A549 (cell line): ENCODE measurements at regions not wholly inside any gene's neighbourhood (a gene's known extent, or its start where the extent isn't known, plus 50 kb on each side); places are given as distances from the start of the nearest gene placed in this dataset.

ENCODE experiments used
- CEBPB ChIP-seq, 2 experiments: fragments of >200 bp in 1 of 2; sonication (Bioruptor Twin) in 1 of 2; formaldehyde crosslinking in 1 of 2; IDR thresholded peaks; 2 replicates each; pipeline ENCODE4 v1.6.1; 2012 to 2016
- CHD2 ChIP-seq: fragments of 150-350 bp; IDR thresholded peaks from 2 replicates; pipeline ENCODE4 v1.6.1; 2014; ENCODE audit warnings: low read length; ENCODE audit not compliant: partially characterized antibody
- EP300 ChIP-seq, 2 experiments: fragments of >200 bp; sonication (Bioruptor Twin); formaldehyde crosslinking; IDR thresholded peaks; 2 replicates in 1 of 2; 3 replicates in 1 of 2; pipeline ENCODE4 v1.6.1; 2016 to 2017
- HDAC2 ChIP-seq: fragments of 200-600 bp; sonication (generic); IDR thresholded peaks from 2 replicates; pipeline ENCODE4 v1.6.1; 2016
- JUN ChIP-seq, 2 experiments: fragments of >200 bp; sonication (Bioruptor Twin); formaldehyde crosslinking; IDR thresholded peaks; 2 replicates in 1 of 2; 3 replicates in 1 of 2; pipeline ENCODE4 v1.6.1; 2016 to 2017
- NR3C1 ChIP-seq: fragments of >200 bp; sonication (Bioruptor Twin); formaldehyde crosslinking; IDR thresholded peaks from 3 replicates; pipeline ENCODE4 v1.6.1; 2017
- POLR2A ChIP-seq: IDR thresholded peaks from 2 replicates; pipeline ENCODE4 v1.6.1; 2012; ENCODE audit warnings: mild to moderate bottlenecking, low read length
- RAD21 ChIP-seq, 2 experiments: fragments of >200 bp in 1 of 2; sonication (Bioruptor Twin) in 1 of 2; formaldehyde crosslinking in 1 of 2; IDR thresholded peaks in 1 of 2; conservative IDR thresholded peaks in 1 of 2; 2 replicates in 1 of 2; 3 replicates in 1 of 2; pipeline ENCODE4 v1.6.1; 2012 to 2018; ENCODE audit warnings: inconsistent platforms in 1 of 2
- RARB ChIP-seq: fragments of 250-450 bp; sonication (Bioruptor Pico); IDR thresholded peaks from 2 replicates; pipeline ENCODE4 v1.8.0; 2021; ENCODE audit warnings: mild to moderate bottlenecking, moderate library complexity
- SMC3 ChIP-seq: fragments of >200 bp; sonication (Bioruptor Twin); formaldehyde crosslinking; IDR thresholded peaks from 3 replicates; pipeline ENCODE4 v1.6.1; 2018; ENCODE audit warnings: inconsistent platforms
- SREBF2 ChIP-seq: fragments of 450-650 bp; IDR thresholded peaks from 2 replicates; pipeline ENCODE4 v1.6.1; 2014; ENCODE audit warnings: mild to moderate bottlenecking, moderate library complexity
- TF ChIP-seq, protein P1 (sequence below): fragments of >200 bp; sonication (Bioruptor Twin); formaldehyde crosslinking; IDR thresholded peaks from 3 replicates; pipeline ENCODE4 v1.5.1; 2016

DNA sequence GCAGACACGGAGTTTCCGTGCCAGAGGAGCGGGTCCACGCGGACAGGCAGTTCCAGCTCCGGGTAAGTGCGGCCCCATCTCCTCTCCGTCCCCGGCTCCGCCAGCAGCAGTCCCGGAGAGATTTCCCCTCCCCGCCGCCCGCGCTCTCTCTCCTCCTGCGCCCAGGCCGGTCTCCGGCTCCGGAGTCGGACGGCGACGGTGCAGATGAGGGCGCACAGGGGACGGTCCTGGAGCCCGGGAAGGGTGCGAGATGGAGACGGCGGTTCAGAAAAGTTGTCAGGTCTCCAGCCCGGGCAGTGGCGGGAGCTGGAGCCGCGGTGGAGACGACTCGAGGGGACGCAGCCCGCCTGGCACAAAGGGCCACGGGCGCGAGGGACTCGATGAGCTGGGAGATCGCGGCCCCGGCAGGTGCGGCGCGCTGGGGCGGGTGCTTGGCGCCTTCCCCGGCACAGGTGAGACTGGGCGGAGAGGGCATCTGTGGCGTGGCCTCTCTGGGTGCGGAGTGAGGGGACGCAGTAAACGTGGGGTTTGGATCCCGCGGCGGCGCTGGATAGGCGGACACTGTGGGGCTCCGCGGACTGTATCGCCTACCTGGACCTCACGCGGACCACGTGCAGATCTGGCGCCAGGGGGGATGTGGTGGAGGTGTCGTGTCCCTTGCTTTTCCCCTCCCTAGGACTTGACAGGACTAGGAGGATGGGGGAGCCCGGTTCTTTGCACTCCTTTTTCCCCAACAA lies 1540.3 kb upstream of the TMEM132C start:
- TF ChIP-seq, protein P1, sequence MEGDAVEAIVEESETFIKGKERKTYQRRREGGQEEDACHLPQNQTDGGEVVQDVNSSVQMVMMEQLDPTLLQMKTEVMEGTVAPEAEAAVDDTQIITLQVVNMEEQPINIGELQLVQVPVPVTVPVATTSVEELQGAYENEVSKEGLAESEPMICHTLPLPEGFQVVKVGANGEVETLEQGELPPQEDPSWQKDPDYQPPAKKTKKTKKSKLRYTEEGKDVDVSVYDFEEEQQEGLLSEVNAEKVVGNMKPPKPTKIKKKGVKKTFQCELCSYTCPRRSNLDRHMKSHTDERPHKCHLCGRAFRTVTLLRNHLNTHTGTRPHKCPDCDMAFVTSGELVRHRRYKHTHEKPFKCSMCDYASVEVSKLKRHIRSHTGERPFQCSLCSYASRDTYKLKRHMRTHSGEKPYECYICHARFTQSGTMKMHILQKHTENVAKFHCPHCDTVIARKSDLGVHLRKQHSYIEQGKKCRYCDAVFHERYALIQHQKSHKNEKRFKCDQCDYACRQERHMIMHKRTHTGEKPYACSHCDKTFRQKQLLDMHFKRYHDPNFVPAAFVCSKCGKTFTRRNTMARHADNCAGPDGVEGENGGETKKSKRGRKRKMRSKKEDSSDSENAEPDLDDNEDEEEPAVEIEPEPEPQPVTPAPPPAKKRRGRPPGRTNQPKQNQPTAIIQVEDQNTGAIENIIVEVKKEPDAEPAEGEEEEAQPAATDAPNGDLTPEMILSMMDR = no peak
- TF ChIP-seq HDAC2 (no peak), SMC3 (no peak), RAD21 (conservative IDR thresholded peaks at IDR 0.05 in 1 of 2, IDR thresholded peaks at IDR 0.05 in 1 of 2) (no peak), CHD2 (no peak), EP300 (IDR thresholded peaks at IDR 0.05) (no peak), JUN (IDR thresholded peaks at IDR 0.05) (no peak), NR3C1 (no peak), RARB (CRISPR knock-in tag) (no peak), SREBF2 (no peak), POLR2A (no peak), CEBPB (IDR thresholded peaks at IDR 0.05) (no peak)
